ENCODE measurements at regions not wholly inside any gene's neighbourhood (a gene's known extent, or its start where the extent isn't known, plus 50 kb on each side); places are given as distances from the start of the nearest gene placed in this dataset.

GRCh38 chr3:965826-966225, 127.0 kb upstream of the CNTN6 start:
- POLR2A ChIA-PET (ENCODE audit: low non-redundant PET) = no interaction called here
- Histone ChIP-seq H3K27ac (ENCODE audit: low read depth, low read length, poor library complexity, severe bottlenecking) (no peak overlapping the region), H3K27me3 (replicated peaks; ENCODE audit: insufficient read depth, low read depth, low read length, poor library complexity) (no peaks in the 10 kb centered on the region), H3K4me3 (ENCODE audit: low read depth, low read length, poor library complexity, severe bottlenecking) (no peak overlapping the region), H3K36me3 (ENCODE audit: insufficient read depth, low read length, poor library complexity, severe bottlenecking) (no peaks in the 10 kb centered on the region), H3K4me1 (ENCODE audit: insufficient read depth, low read length, poor library complexity, severe bottlenecking) (no peaks in the 10 kb centered on the region), H3K9me3 (ENCODE audit: low read depth, low read length, poor library complexity, severe bottlenecking) (peaks cover 4% of the 10 kb centered on the region)
- DNase-seq (ENCODE audit: low spot score) = no peak
- intact Hi-C loops (cut with micrococcal nuclease; ENCODE audit: unreplicated experiment) = no loop called here
- CTCF ChIA-PET = no interaction called here
- no TSS peak for BruUV-seq (replicated peaks)
- TF ChIP-seq CTCF (conservative IDR thresholded peaks at IDR 0.05; ENCODE audit: low read depth, low read length) (no peak), EZH2 (IDR thresholded peaks at IDR 0.05; ENCODE audit: borderline replicate concordance, low read depth, low read length, poor library complexity, severe bottlenecking) (no peak)

DNA sequence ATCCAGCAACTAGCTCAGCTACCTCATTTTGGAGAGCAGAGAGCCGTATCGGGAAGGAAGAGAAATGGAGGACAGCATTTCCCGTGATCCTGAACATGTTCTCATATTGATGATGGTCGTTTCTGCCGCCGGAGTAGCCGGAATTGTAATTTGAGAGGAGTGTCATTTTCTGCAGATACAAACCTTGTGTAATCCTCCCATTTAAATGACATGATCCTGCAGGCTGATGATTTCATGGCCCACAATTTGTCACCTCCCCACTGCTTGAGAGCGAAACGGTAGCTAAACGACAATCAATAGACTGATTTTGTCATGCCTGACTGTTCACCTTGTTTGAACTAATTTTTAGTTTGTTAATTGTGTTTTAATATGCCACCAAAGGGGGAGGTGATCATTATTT, 126.5 kb upstream of the CNTN6 start:
- POLR2A ChIA-PET (ENCODE audit: low non-redundant PET) = no interaction called here
- H3K4me3 ChIP-seq (ENCODE audit: low read depth, low read length, poor library complexity, severe bottlenecking) = no peak overlapping the region
- peaks cover 4% of the 10 kb centered on the region for H3K9me3 ChIP-seq (ENCODE audit: low read depth, low read length, poor library complexity, severe bottlenecking)
- TF ChIP-seq CTCF (conservative IDR thresholded peaks at IDR 0.05; ENCODE audit: low read depth, low read length) (no peak), EZH2 (IDR thresholded peaks at IDR 0.05; ENCODE audit: borderline replicate concordance, low read depth, low read length, poor library complexity, severe bottlenecking) (no peak)
- H3K4me1 ChIP-seq (ENCODE audit: insufficient read depth, low read length, poor library complexity, severe bottlenecking) = no peaks in the 10 kb centered on the region
- no TSS peak for BruUV-seq (replicated peaks)
- intact Hi-C loops (cut with micrococcal nuclease; ENCODE audit: unreplicated experiment) = no loop called here
- H3K27ac ChIP-seq (ENCODE audit: low read depth, low read length, poor library complexity, severe bottlenecking) = no peak overlapping the region
- DNase-seq (ENCODE audit: low spot score) = no peak
- no peaks in the 10 kb centered on the region for H3K36me3 ChIP-seq (ENCODE audit: insufficient read depth, low read length, poor library complexity, severe bottlenecking)
- CTCF ChIA-PET = no interaction called here
- no peaks in the 10 kb centered on the region for H3K27me3 ChIP-seq (replicated peaks; ENCODE audit: insufficient read depth, low read depth, low read length, poor library complexity)

DNA sequence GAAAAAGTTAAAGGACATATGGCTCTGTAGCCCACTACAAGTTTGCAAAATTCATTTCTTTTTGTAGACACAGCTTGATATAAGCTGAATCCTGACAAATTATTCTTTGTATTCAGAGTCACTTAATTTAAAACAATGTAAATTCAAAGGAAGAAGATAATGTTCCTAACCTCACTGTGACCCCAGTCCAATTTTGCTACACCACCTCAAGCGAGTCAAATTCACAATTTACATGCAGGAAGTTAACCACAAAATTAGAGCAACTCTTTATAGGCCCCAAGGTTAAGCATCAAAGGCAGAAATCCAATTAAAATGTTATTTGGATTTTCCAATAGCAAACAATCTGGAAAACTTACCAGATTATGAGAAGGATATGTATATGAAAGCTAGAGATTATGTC, 119.5 kb upstream of the CNTN6 start:
- intact Hi-C loops (cut with micrococcal nuclease; ENCODE audit: unreplicated experiment) = no loop called here
- no peak overlapping the region for H3K27ac ChIP-seq (ENCODE audit: low read depth, low read length, poor library complexity, severe bottlenecking)
- no TSS peak for BruUV-seq (replicated peaks)
- no peak for DNase-seq (ENCODE audit: low spot score)
- no peak overlapping the region for H3K4me3 ChIP-seq (ENCODE audit: low read depth, low read length, poor library complexity, severe bottlenecking)
- TF ChIP-seq CTCF (conservative IDR thresholded peaks at IDR 0.05; ENCODE audit: low read depth, low read length) (no peak), EZH2 (IDR thresholded peaks at IDR 0.05; ENCODE audit: borderline replicate concordance, low read depth, low read length, poor library complexity, severe bottlenecking) (no peak)
- no peaks in the 10 kb centered on the region for H3K27me3 ChIP-seq (replicated peaks; ENCODE audit: insufficient read depth, low read depth, low read length, poor library complexity)
- no peaks in the 10 kb centered on the region for H3K36me3 ChIP-seq (ENCODE audit: insufficient read depth, low read length, poor library complexity, severe bottlenecking)
- H3K4me1 ChIP-seq (ENCODE audit: insufficient read depth, low read length, poor library complexity, severe bottlenecking) = no peaks in the 10 kb centered on the region
- CTCF ChIA-PET = no interaction called here
- POLR2A ChIA-PET (ENCODE audit: low non-redundant PET) = no interaction called here
- no peaks in the 10 kb centered on the region for H3K9me3 ChIP-seq (ENCODE audit: low read depth, low read length, poor library complexity, severe bottlenecking)
